Nucleus accumbens (tissue), 56 donors: ENCODE measurements at regions not wholly inside any gene's neighbourhood (a gene's known extent, or its start where the extent isn't known, plus 50 kb on each side); places are given as distances from the start of the nearest gene placed in this dataset.
"Not testable (repeated sequence)": the region's sequence is repeated elsewhere in the genome, so short reads cannot be mapped to it uniquely, and the experiment has no call there.

Source experiments
- DNase-seq, 56 donors: peaks; one replicate each; lab custom pipeline; 2025; lab: John Stamatoyannopoulos, UW

GRCh38 chr3:127520993-127521392 lies 69.5 kb downstream of the TPRA1 start:
- no peak for DNase-seq

DNA sequence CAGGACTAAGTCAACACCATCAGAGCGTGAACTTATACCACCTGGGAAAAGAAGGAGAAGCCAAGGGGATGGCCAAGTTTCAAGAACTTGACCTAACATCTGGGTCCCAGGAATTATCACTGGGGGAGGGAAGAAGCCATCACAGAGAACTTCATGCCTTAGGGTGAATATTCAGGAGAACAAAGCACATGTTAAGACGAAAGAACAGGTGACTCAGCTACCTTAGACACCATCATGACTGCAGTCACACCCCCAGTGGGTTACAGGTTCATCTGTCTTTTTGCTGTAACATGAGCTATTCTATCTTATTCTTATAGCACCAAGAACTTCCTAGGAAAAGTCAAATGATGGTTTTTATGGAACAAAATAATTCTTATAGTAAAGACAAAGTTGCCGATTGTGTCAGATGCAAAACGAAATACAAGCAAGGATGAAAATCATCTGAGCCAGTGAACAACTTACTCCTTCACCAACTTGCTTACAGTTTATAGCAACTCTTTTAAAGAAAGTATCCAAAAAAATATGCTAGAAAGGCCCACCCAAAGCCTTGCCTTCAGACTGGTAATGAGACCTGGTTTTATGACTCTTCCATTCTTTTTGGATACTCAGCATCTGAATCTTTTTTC lies 72.0 kb downstream of the TPRA1 start:
- DNase-seq = no peak

DNA sequence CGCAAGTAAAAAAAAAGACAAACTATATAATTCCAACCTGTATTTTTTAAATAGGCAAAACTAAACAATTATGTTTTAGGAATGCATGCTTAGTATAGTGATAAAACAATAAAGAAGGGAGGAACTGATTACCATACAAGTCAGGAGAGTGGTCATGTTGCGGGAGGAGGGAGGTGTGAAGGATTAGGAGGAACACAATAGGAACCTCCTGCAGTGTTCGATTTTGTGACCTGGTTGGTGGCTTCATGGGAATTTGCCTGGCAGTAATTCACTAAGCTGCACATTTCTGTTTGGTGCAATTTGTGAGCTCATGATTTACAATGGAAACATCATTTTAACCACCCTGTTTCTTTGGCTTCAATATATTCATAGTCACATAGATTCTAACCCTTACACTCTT lies 78.3 kb downstream of the TPRA1 start:
- no peak for DNase-seq

GRCh38 chr3:127501177-127501576 lies 89.4 kb downstream of the TPRA1 start:
- DNase-seq = no peak

GRCh38 chr3:127497676-127498075 lies 92.9 kb downstream of the TPRA1 start:
- no peak for DNase-seq

DNA sequence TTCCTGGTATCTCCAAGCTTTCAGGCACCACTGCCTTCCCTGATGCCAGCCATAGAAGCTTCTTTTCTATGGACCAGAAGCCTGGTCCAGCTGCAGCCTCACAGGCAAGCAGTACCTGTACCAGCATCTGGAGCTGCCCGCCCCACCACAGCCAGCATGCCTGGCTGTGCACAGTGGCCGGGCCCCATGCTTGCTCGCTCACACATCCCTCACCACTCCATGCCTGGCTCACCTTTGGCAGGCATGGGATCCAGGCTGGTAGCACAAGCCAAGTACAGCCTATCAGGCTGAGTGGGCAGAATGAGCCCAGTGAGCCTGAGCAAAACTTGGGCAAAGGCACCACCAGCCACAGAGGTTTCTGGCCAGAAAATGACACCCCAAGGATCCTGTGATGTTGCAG lies 93.4 kb downstream of the TPRA1 start:
- no peak for DNase-seq

DNA sequence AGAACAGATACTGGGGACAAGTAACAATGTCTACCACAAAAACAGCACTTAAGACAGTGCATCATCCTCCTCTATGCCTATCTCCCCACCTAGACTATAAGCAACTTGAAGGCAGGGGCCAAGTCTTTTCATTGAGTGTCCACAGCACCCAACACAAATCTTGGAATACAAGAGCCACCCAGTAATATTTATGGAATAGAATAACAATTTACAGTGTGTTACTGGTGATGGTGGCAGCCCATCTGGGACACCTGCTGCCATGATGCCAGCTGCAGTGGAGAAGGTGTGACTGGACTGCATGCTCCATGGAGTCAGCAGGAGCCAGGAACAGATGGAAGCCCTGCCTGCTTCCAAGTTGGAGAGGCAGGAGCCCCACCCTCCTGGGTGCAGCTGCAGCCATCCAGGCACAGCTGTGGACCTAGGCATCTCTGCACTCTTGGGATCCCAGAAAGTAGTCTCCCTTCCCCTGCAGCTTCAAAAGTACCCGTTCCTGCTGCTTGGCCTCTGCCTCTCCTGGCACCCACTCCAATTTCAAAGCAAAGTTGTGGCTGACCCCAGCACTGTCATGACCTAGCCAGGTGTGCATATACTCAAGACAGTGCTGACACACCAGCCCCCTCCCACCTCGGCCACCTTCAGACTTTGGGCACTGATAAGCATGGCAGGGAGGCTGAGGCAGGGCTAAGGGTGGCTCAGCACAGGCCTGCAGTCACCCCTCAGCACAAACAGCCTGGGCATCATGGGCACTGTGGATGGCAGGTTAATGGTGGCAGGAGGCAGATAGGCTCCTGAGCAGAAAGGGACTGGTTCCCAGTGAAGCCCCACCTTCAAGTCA lies 94.5 kb downstream of the TPRA1 start:
- no peak for DNase-seq

DNA sequence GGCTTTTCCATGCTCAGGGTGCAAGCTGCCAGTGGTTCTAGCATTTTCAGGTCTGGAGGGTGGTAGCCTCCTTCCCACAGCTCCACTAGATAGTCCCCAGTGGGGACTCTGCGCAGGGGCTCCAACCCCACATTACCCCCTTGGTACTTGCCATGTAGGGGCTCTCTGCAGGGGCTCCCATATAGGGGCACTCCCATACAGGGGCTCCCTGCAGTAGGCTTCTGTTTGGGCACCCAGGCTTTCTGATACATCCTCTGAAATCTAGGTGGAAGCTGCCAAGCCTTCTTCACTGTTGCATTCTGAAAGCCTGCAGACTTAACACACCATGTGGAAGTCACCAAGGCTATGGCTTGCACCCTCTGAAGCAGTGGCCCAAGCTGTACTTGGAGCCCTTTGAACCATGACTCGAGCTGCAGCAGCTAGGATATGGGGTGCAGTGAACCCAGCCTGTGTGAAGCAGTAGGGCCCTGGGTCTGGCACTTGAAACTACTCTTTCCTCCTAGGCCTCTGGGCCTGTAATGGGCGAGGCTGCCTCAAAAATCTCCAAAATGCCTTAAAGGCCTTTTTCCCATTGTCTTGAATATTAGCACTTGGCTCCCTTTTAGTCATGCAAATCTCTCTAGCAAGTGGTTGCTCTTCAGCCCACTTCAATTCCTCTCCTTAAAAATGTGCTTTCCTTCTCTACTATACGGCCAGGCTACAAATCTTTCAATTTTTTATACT lies 96.4 kb downstream of the TPRA1 start:
- no peak for DNase-seq

- DNase-seq = no peak
Observed at GRCh38 chr3:127492426-127492825, 98.1 kb downstream of the TPRA1 start.

DNA sequence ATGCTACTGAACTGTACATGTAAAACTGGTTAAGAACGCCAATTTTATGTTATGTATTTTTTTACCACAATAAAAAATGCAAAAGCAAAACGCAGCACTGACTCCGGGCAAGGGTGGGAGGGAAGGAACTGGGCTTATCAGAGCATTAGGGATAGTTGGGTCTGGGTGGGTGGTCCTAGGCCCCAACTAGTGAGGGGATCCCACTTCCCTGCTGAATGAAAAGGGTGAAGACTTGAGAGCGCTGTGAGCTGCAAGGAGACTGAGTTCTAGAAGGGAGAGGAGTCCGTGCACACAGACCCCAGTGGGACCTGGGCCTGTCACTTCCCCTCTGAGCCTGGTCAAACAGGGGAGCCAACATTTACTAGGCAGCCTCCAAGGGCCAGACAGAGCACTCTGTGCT lies 98.6 kb downstream of the TPRA1 start:
- no peak for DNase-seq

DNA sequence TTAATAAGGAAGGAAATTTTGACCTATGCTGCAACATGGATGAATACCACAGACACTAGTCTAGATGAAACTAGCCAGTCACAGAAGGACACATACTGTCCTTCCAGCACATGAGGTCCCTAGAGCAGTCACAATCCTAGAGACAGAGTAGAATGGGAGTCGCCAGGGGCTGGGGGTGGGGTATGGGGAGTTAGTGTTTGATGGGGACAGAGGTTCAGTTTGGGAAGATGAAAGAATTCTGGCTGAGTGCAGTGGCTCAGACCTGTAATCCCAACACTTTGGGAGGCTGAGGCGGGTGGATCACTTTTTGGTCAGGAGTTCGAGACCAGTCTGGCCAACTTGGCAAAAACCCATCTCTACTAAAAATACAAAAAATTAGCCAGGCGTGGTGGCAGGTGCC lies 99.2 kb downstream of the TPRA1 start:
- no peak for DNase-seq

DNA sequence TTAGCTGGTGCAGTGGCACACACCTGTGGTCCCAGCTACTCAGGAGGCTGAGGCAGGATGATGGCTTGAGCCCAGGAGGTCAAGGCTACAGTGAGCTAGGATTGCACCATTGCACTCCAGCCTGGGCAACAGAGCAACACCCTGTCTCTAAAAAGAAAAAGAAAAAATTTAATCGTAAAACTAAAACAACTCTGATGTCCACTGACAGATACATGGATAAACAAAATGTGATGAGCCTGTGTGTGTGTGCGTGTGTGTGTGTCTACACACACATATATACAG lies 99.6 kb downstream of the TPRA1 start:
- not testable (repeated sequence) for DNase-seq

GRCh38 chr3:127490271-127491023 lies 100.1 kb downstream of the TPRA1 start:
- DNase-seq = no peak

GRCh38 chr3:127489357-127489756 lies 101.2 kb downstream of the TPRA1 start:
- no peak for DNase-seq

DNA sequence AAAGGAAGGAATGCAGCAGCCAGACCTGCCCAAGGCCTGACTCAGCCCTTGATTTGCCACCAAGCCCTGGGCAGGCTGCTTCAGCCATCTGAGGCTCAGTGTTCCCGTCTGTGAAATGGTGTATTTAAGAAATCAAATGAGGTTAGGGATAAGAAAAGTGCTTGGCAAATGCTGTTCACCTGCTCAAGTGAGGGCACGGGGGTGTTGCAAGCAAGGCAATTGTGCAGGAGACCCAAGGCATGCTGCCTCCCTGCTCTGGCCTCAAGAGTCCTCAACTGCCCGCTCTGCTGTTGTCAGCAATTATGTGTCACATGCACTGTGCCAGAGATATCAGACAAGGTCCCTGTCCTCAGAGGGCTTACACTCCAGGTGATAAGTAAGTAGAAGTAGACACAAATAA lies 101.8 kb downstream of the TPRA1 start:
- no peak for DNase-seq

- DNase-seq = no peak
Observed at GRCh38 chr3:127488141-127488672, 102.3 kb downstream of the TPRA1 start.

DNA sequence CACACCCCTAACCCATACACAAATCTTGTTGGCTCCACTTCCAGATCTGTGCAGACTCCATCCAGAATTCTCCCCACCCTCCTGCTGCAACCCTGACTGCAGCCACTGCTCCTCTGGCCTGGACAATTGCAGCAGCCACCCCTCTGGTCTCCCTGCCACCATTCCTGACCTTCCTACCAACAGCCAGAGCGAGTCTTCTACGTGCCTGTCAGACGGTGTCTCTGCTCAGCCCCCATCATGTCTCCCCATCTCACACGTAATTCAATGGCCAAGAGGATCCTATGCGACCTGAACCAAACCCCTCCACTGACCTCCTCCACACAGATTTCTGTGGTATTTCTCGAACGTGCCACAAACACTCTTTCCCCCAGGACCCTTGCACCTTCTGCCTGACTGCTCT lies 103.3 kb downstream of the TPRA1 start:
- DNase-seq = no peak

DNA sequence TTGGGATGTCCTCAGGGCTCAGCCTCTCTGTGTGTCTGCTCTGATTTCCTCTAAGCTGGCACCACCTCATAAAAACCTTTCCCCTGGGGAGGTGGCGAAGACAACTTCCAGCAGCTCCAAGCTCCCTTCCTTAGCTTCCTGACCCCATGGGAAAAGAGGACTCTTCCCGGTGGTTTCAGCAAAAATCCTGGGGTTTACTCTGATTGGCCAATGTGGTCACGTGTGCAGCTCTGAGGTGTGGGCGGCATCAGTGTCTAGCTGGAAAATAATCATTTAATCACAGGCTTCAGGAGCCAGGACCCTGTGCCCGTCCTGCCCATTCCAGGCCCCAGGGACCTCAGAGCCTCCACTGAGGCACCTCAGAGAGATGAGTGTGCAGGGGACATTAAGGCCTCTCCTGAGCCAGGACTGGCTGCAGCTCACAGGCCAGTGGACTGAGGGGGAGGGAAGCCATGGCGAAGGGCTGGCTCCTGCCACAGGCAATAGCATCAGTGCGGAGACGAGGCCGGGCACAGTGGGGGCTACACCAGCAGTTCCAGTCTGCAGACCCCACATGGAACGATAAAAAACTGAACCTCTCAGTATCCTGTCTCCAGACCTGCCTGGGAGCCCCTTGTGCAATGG lies 104.1 kb downstream of the TPRA1 start:
- DNase-seq = no peak

DNA sequence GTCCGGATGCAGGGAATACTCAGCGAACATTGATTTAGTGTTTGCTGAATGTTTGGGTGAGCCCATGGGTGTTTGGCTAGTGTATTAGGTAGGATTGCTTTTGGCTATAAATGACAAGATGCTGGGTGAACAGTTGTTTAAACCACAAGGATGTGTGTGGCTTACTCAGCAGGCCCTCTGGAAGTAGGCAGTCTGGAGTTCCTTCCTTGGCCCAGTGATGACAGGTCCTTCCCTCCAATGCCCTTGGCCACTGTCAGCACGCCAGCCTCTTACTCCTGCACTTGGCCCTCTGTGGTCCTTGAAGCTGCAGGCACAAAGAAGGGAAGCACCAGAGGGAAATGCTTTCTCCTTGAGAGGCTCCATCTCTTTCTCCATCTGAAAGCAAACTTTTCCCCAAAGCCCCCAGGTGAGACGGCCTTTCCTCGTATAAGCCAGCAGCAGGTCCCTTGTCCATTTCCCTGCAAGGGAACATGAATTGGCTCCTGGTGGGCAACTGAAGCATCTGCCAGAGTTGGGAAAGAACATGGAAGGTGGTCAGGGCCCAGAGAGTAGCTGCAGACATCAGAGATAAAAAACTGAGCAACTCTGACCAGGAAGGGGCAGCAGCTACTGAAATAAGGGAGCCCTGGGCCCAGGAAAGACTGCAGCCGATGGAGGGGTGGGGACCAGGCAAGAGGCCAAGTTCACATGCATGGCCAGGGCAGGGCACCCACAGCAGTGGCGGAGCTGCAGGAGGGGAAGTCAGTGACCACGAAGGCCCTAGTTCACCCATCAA lies 105.0 kb downstream of the TPRA1 start:
- no peak for DNase-seq
